NCI-H1694 (cell line): ENCODE measurements at regions not wholly inside any gene's neighbourhood (a gene's known extent, or its start where the extent isn't known, plus 50 kb on each side); places are given as distances from the start of the nearest gene placed in this dataset.
A peak's percentile ranks its signal among the peaks of the same experiment; 100 is the strongest.
"Not testable (repeated sequence)": the region's sequence is repeated elsewhere in the genome, so short reads cannot be mapped to it uniquely, and the experiment has no call there.

ENCODE experiments used
- DNase-seq: peaks from one replicate; lab custom pipeline; 2025; lab: John Stamatoyannopoulos, UW

- DNase-seq = peak; percentile 7
Measured at GRCh38 chr13:42478531-42479156, 95.3 kb upstream of the TNFSF11 start.

- DNase-seq = no peak
Measured at GRCh38 chr13:42484386-42484785, 89.6 kb upstream of the TNFSF11 start.

GRCh38 chr13:42485272-42485671 lies 88.7 kb upstream of the TNFSF11 start:
- DNase-seq = no peak

GRCh38 chr13:42486711-42487198 lies 87.2 kb upstream of the TNFSF11 start:
- no peak for DNase-seq

GRCh38 chr13:42487221-42487620 lies 86.7 kb upstream of the TNFSF11 start:
- DNase-seq = no peak

- DNase-seq = no peak
Measured at GRCh38 chr13:42490676-42491075, 83.3 kb upstream of the TNFSF11 start.

- DNase-seq = no peak
Measured at GRCh38 chr13:42492372-42492920, 81.5 kb upstream of the TNFSF11 start.

GRCh38 chr13:42494157-42494556 lies 79.8 kb upstream of the TNFSF11 start:
- DNase-seq = no peak

GRCh38 chr13:42495255-42495654 lies 78.7 kb upstream of the TNFSF11 start:
- no peak for DNase-seq

GRCh38 chr13:42495751-42496150 lies 78.2 kb upstream of the TNFSF11 start:
- no peak for DNase-seq

- not testable (repeated sequence) for DNase-seq
Measured at GRCh38 chr13:42496926-42497554, 76.9 kb upstream of the TNFSF11 start.

- DNase-seq = no peak
Measured at GRCh38 chr13:42497798-42498197, 76.2 kb upstream of the TNFSF11 start.

- DNase-seq = no peak
Measured at GRCh38 chr13:42498521-42498920, 75.4 kb upstream of the TNFSF11 start.
